Glutamatergic neuron (in vitro differentiated cells): ENCODE measurements at regions not wholly inside any gene's neighbourhood (a gene's known extent, or its start where the extent isn't known, plus 50 kb on each side); places are given as distances from the start of the nearest gene placed in this dataset.

Source experiments
- DNase-seq: peaks from one replicate; pipeline ENCODE4 v3.0.0; 2022
- H3K27ac Mint-ChIP-seq: one replicate; pipeline ENCODE4 v1.8.0; 2020; ENCODE audit warnings: mild to moderate bottlenecking, mixed read lengths, inconsistent platforms; ENCODE audit not compliant: unreplicated experiment
- H3K27me3 Mint-ChIP-seq: one replicate; pipeline ENCODE4 v1.8.0; 2020; ENCODE audit warnings: mild to moderate bottlenecking, moderate library complexity, mixed read lengths, inconsistent platforms; ENCODE audit not compliant: unreplicated experiment
- H3K36me3 Mint-ChIP-seq: one replicate; pipeline ENCODE4 v1.8.0; 2020; ENCODE audit warnings: mild to moderate bottlenecking, mixed read lengths, inconsistent platforms; ENCODE audit not compliant: unreplicated experiment
- H3K4me1 Mint-ChIP-seq: one replicate; pipeline ENCODE4 v1.8.0; 2020; ENCODE audit warnings: mild to moderate bottlenecking, low read depth, mixed read lengths, inconsistent platforms; ENCODE audit not compliant: unreplicated experiment
- H3K4me3 Mint-ChIP-seq: one replicate; pipeline ENCODE4 v1.8.0; 2020; ENCODE audit warnings: mild to moderate bottlenecking, mixed read lengths, inconsistent platforms; ENCODE audit not compliant: unreplicated experiment
- H3K9me3 Mint-ChIP-seq: one replicate; pipeline ENCODE4 v1.8.0; 2020; ENCODE audit warnings: mild to moderate bottlenecking, moderate library complexity, mixed read lengths, inconsistent platforms; ENCODE audit not compliant: unreplicated experiment
- CTCF ChIP-seq: fragments of 200-600 bp; sonication (generic); IDR thresholded peaks from one replicate; pipeline ENCODE4 v1.5.0; 2021; ENCODE audit not compliant: partially characterized antibody, unreplicated experiment

GRCh38 chr2:44107974-44108373 lies 60.7 kb upstream of the PPM1B start:
- Mint-ChIP-seq H3K9me3 (no peaks in the 10 kb centered on the region), H3K27ac (no peak overlapping the region), H3K4me3 (no peak overlapping the region), H3K4me1 (no peaks in the 10 kb centered on the region), H3K27me3 (no peaks in the 10 kb centered on the region), H3K36me3 (no peaks in the 10 kb centered on the region)
- DNase-seq: no peak
- TF ChIP-seq CTCF: no peak

GRCh38 chr2:44109166-44109565 lies 59.5 kb upstream of the PPM1B start:
- Mint-ChIP-seq H3K9me3 (no peaks in the 10 kb centered on the region), H3K27ac (no peak overlapping the region), H3K27me3 (no peaks in the 10 kb centered on the region), H3K4me1 (no peaks in the 10 kb centered on the region), H3K4me3 (no peak overlapping the region), H3K36me3 (no peaks in the 10 kb centered on the region)
- no peak for DNase-seq
- TF ChIP-seq CTCF: no peak

- DNase-seq: no peak
- no peaks in the 10 kb centered on the region for H3K4me1 Mint-ChIP-seq
- no peaks in the 10 kb centered on the region for H3K36me3 Mint-ChIP-seq
- H3K27me3 Mint-ChIP-seq: no peaks in the 10 kb centered on the region
- TF ChIP-seq CTCF: no peak
- H3K9me3 Mint-ChIP-seq: no peaks in the 10 kb centered on the region
- H3K27ac Mint-ChIP-seq: no peak overlapping the region
- no peak overlapping the region for H3K4me3 Mint-ChIP-seq
Observed at GRCh38 chr2:44110444-44110843, 58.2 kb upstream of the PPM1B start.

- no peak overlapping the region for H3K4me3 Mint-ChIP-seq
- H3K36me3 Mint-ChIP-seq: no peaks in the 10 kb centered on the region
- no peak for DNase-seq
- no peaks in the 10 kb centered on the region for H3K9me3 Mint-ChIP-seq
- TF ChIP-seq CTCF: no peak
- no peak overlapping the region for H3K27ac Mint-ChIP-seq
- no peaks in the 10 kb centered on the region for H3K27me3 Mint-ChIP-seq
- no peaks in the 10 kb centered on the region for H3K4me1 Mint-ChIP-seq
Observed at GRCh38 chr2:44112096-44112495, 56.6 kb upstream of the PPM1B start.

- Mint-ChIP-seq H3K27ac (no peak overlapping the region), H3K9me3 (no peaks in the 10 kb centered on the region), H3K36me3 (no peaks in the 10 kb centered on the region), H3K4me3 (no peak overlapping the region), H3K27me3 (no peaks in the 10 kb centered on the region), H3K4me1 (no peaks in the 10 kb centered on the region)
- DNase-seq: no peak
- no peak for TF ChIP-seq CTCF
Observed at GRCh38 chr2:44116319-44116718, 52.4 kb upstream of the PPM1B start.
